SJSA1 (cell line): ENCODE measurements at regions not wholly inside any gene's neighbourhood (a gene's known extent, or its start where the extent isn't known, plus 50 kb on each side); places are given as distances from the start of the nearest gene placed in this dataset.
"Not testable (repeated sequence)": the region's sequence is repeated elsewhere in the genome, so short reads cannot be mapped to it uniquely, and the experiment has no call there.

Experiments used
- DNase-seq, 2 experiments: peaks; one replicate each; pipeline ENCODE4 v3.0.0-alpha.2; 2015 to 2020; ENCODE audit warnings: low spot score in 2 of 2, low read depth in 1 of 2
- H3K27ac ChIP-seq: fragments of 250-450 bp; sonication (Bioruptor Pico); 2 replicates; pipeline ENCODE4 v1.5.1; 2020; ENCODE audit warnings: mild to moderate bottlenecking, moderate library complexity
- H3K27me3 ChIP-seq: fragments of 250-450 bp; sonication (Bioruptor Pico); replicated peaks from 2 replicates; pipeline ENCODE4 v1.5.1; 2020; ENCODE audit warnings: mild to moderate bottlenecking, moderate library complexity
- H3K36me3 ChIP-seq: fragments of 250-450 bp; sonication (Bioruptor Pico); 2 replicates; pipeline ENCODE4 v1.5.1; 2020; ENCODE audit warnings: mild to moderate bottlenecking
- H3K4me1 ChIP-seq: fragments of 250-450 bp; sonication (Bioruptor Pico); replicated peaks from 2 replicates; pipeline ENCODE4 v1.6.1; 2021; ENCODE audit warnings: mild to moderate bottlenecking
- H3K4me3 ChIP-seq: fragments of 250-450 bp; sonication (Bioruptor Pico); 2 replicates; pipeline ENCODE4 v1.5.1; 2020; ENCODE audit warnings: mild to moderate bottlenecking
- H3K9me3 ChIP-seq: fragments of 250-450 bp; sonication (Bioruptor Pico); replicated peaks from 2 replicates; pipeline ENCODE4 v1.5.1; 2020; ENCODE audit warnings: mild to moderate bottlenecking

- Histone ChIP-seq H3K27ac (no peak overlapping the region), H3K4me3 (no peak overlapping the region), H3K4me1 (no peaks in the 10 kb centered on the region), H3K27me3 (no peaks in the 10 kb centered on the region), H3K36me3 (no peaks in the 10 kb centered on the region), H3K9me3 (no peaks in the 10 kb centered on the region)
- no peak for DNase-seq
Measured at GRCh38 chrX:26762253-26762652, 546.3 kb downstream of the MAGEB5 start.

- DNase-seq, H3K36me3 ChIP-seq, H3K27me3 ChIP-seq, H3K27ac ChIP-seq, H3K4me3 ChIP-seq, H3K9me3 ChIP-seq, H3K4me1 ChIP-seq: not testable (repeated sequence)
Measured at GRCh38 chrX:26755760-26756159, 539.8 kb downstream of the MAGEB5 start.

GRCh38 chrX:26747877-26748276 is 531.9 kb downstream of the MAGEB5 start:
- Histone ChIP-seq H3K9me3 (no peaks in the 10 kb centered on the region), H3K27me3 (no peaks in the 10 kb centered on the region), H3K36me3 (no peaks in the 10 kb centered on the region), H3K4me1 (no peaks in the 10 kb centered on the region), H3K27ac (no peak overlapping the region), H3K4me3 (no peak overlapping the region)
- DNase-seq, result no peak

- no peak for DNase-seq
- Histone ChIP-seq H3K36me3 (no peaks in the 10 kb centered on the region), H3K9me3 (no peaks in the 10 kb centered on the region), H3K4me3 (no peak overlapping the region), H3K27me3 (no peaks in the 10 kb centered on the region), H3K27ac (no peak overlapping the region), H3K4me1 (no peaks in the 10 kb centered on the region)
Measured at GRCh38 chrX:26722666-26723428, 506.9 kb downstream of the MAGEB5 start.

- H3K4me3 ChIP-seq, result no peak overlapping the region
- no peaks in the 10 kb centered on the region for H3K27me3 ChIP-seq
- H3K36me3 ChIP-seq, result no peaks in the 10 kb centered on the region
- H3K4me1 ChIP-seq, result no peaks in the 10 kb centered on the region
- H3K9me3 ChIP-seq, result no peaks in the 10 kb centered on the region
- DNase-seq, result no peak
- no peak overlapping the region for H3K27ac ChIP-seq
Measured at GRCh38 chrX:26672571-26672970, 456.6 kb downstream of the MAGEB5 start.

- no peaks in the 10 kb centered on the region for H3K4me1 ChIP-seq
- H3K27me3 ChIP-seq, result no peaks in the 10 kb centered on the region
- H3K36me3 ChIP-seq, result no peaks in the 10 kb centered on the region
- no peaks in the 10 kb centered on the region for H3K9me3 ChIP-seq
- no peak overlapping the region for H3K27ac ChIP-seq
- no peak for DNase-seq
- no peak overlapping the region for H3K4me3 ChIP-seq
Measured at GRCh38 chrX:26670521-26670920, 454.6 kb downstream of the MAGEB5 start.

GRCh38 chrX:26664919-26665318 is 448.9 kb downstream of the MAGEB5 start:
- no peak overlapping the region for H3K4me3 ChIP-seq
- no peaks in the 10 kb centered on the region for H3K9me3 ChIP-seq
- no peaks in the 10 kb centered on the region for H3K4me1 ChIP-seq
- no peak for DNase-seq
- H3K27ac ChIP-seq, result no peak overlapping the region
- no peaks in the 10 kb centered on the region for H3K27me3 ChIP-seq
- no peaks in the 10 kb centered on the region for H3K36me3 ChIP-seq

GRCh38 chrX:26653050-26653449 is 437.1 kb downstream of the MAGEB5 start:
- no peaks in the 10 kb centered on the region for H3K27me3 ChIP-seq
- no peaks in the 10 kb centered on the region for H3K4me1 ChIP-seq
- DNase-seq, result no peak
- no peak overlapping the region for H3K27ac ChIP-seq
- H3K9me3 ChIP-seq, result no peaks in the 10 kb centered on the region
- no peak overlapping the region for H3K4me3 ChIP-seq
- H3K36me3 ChIP-seq, result no peaks in the 10 kb centered on the region

- no peak overlapping the region for H3K4me3 ChIP-seq
- no peak for DNase-seq
- no peaks in the 10 kb centered on the region for H3K36me3 ChIP-seq
- H3K9me3 ChIP-seq, result no peaks in the 10 kb centered on the region
- H3K27me3 ChIP-seq, result no peaks in the 10 kb centered on the region
- no peaks in the 10 kb centered on the region for H3K4me1 ChIP-seq
- H3K27ac ChIP-seq, result no peak overlapping the region
Measured at GRCh38 chrX:26651755-26652154, 435.8 kb downstream of the MAGEB5 start.

GRCh38 chrX:26649534-26649933 is 433.6 kb downstream of the MAGEB5 start:
- Histone ChIP-seq H3K4me3 (no peak overlapping the region), H3K27ac (no peak overlapping the region), H3K9me3 (no peaks in the 10 kb centered on the region), H3K36me3 (no peaks in the 10 kb centered on the region), H3K4me1 (no peaks in the 10 kb centered on the region), H3K27me3 (no peaks in the 10 kb centered on the region)
- no peak for DNase-seq

- H3K9me3 ChIP-seq, result no peaks in the 10 kb centered on the region
- H3K4me3 ChIP-seq, result no peak overlapping the region
- no peaks in the 10 kb centered on the region for H3K27me3 ChIP-seq
- no peak overlapping the region for H3K27ac ChIP-seq
- H3K36me3 ChIP-seq, result no peaks in the 10 kb centered on the region
- DNase-seq, result no peak
- H3K4me1 ChIP-seq, result no peaks in the 10 kb centered on the region
Measured at GRCh38 chrX:26631385-26631784, 415.4 kb downstream of the MAGEB5 start.

GRCh38 chrX:26613956-26614355 is 398.0 kb downstream of the MAGEB5 start:
- DNase-seq, result no peak

GRCh38 chrX:26606971-26607370 is 391.0 kb downstream of the MAGEB5 start:
- Histone ChIP-seq H3K9me3 (no peaks in the 10 kb centered on the region), H3K36me3 (no peaks in the 10 kb centered on the region), H3K27me3 (no peaks in the 10 kb centered on the region), H3K4me3 (no peak overlapping the region), H3K27ac (no peak overlapping the region), H3K4me1 (no peaks in the 10 kb centered on the region)
- no peak for DNase-seq

More at GRCh38 chrX:26613956-26614355, 398.0 kb downstream of the MAGEB5 start:
- H3K4me1 ChIP-seq, result no peaks in the 10 kb centered on the region
- H3K9me3 ChIP-seq, result no peaks in the 10 kb centered on the region
- no peaks in the 10 kb centered on the region for H3K27me3 ChIP-seq
- no peak overlapping the region for H3K4me3 ChIP-seq
- H3K36me3 ChIP-seq, result no peaks in the 10 kb centered on the region
- H3K27ac ChIP-seq, result no peak overlapping the region

- no peak for DNase-seq
- Histone ChIP-seq H3K9me3 (no peaks in the 10 kb centered on the region), H3K4me3 (no peak overlapping the region), H3K4me1 (no peaks in the 10 kb centered on the region), H3K27me3 (no peaks in the 10 kb centered on the region), H3K27ac (no peak overlapping the region), H3K36me3 (no peaks in the 10 kb centered on the region)
Measured at GRCh38 chrX:26597981-26598380, 382.0 kb downstream of the MAGEB5 start.

- no peak overlapping the region for H3K4me3 ChIP-seq
- no peaks in the 10 kb centered on the region for H3K36me3 ChIP-seq
- H3K27ac ChIP-seq, result no peak overlapping the region
- H3K4me1 ChIP-seq, result no peaks in the 10 kb centered on the region
- H3K9me3 ChIP-seq, result no peaks in the 10 kb centered on the region
- no peak for DNase-seq
- H3K27me3 ChIP-seq, result no peaks in the 10 kb centered on the region
Measured at GRCh38 chrX:26590849-26591248, 374.9 kb downstream of the MAGEB5 start.
